ENCODE measurements at regions not wholly inside any gene's neighbourhood (a gene's known extent, or its start where the extent isn't known, plus 50 kb on each side); places are given as distances from the start of the nearest gene placed in this dataset.
"Not testable (repeated sequence)": the region's sequence is repeated elsewhere in the genome, so short reads cannot be mapped to it uniquely, and the experiment has no call there.

GRCh38 chr4:12471193-12471592 lies 1012.9 kb downstream of the RAB28 start:
- WGBS, 2 donors: 87% methylated on average over 2 of the region's 2 CpGs
- peaks cover 0 to 9% (median 0%) of the 10 kb centered on the region in 9 donors for H3K4me1 ChIP-seq
- no peaks in the 10 kb centered on the region for H3K27me3 ChIP-seq
- no peak overlapping the region for H3K4me3 ChIP-seq
- H3K9me3 ChIP-seq: no peaks in the 10 kb centered on the region
- DNase-seq (no peak), ATAC-seq (no peak)
- H3K27ac ChIP-seq: no peak overlapping the region
- no peaks in the 10 kb centered on the region for H3K36me3 ChIP-seq
- TF ChIP-seq CTCF (IDR thresholded peaks at IDR 0.05): no peak
- intact Hi-C loops (cut with DNase I): no loop called here

GRCh38 chr4:12461576-12461975 lies 1022.6 kb downstream of the RAB28 start:
- 82 to 86% methylated on average over 3 of the region's 5 CpGs for WGBS, 2 donors
- H3K27me3 ChIP-seq; DNase-seq; ATAC-seq; H3K27ac ChIP-seq; intact Hi-C loops (cut with DNase I); H3K4me1 ChIP-seq; H3K4me3 ChIP-seq; H3K9me3 ChIP-seq; H3K36me3 ChIP-seq: not testable (repeated sequence)

- 91 to 96% methylated on average over 3 of the region's 3 CpGs for WGBS, 2 donors
- H3K4me1 ChIP-seq: no peaks in the 10 kb centered on the region
- H3K36me3 ChIP-seq: no peaks in the 10 kb centered on the region
- H3K27ac ChIP-seq: no peak overlapping the region
- TF ChIP-seq CTCF (IDR thresholded peaks at IDR 0.05): no peak
- H3K27me3 ChIP-seq: no peaks in the 10 kb centered on the region
- peaks cover 0 to 4% (median 0%) of the 10 kb centered on the region in 11 donors for H3K9me3 ChIP-seq
- no peak overlapping the region for H3K4me3 ChIP-seq
- DNase-seq (no peak), ATAC-seq (no peak)
- intact Hi-C loops (cut with DNase I): no loop called here
Measured at GRCh38 chr4:12459126-12459525, 1025.0 kb downstream of the RAB28 start.

- Histone ChIP-seq H3K27me3 (no peaks in the 10 kb centered on the region), H3K9me3 (peaks cover 0 to 4% (median 0%) of the 10 kb centered on the region in 11 donors), H3K4me3 (no peak overlapping the region), H3K36me3 (no peaks in the 10 kb centered on the region), H3K4me1 (no peaks in the 10 kb centered on the region), H3K27ac (no peak overlapping the region)
- no peak for TF ChIP-seq CTCF (IDR thresholded peaks at IDR 0.05)
- 81 to 88% methylated on average over 2 of the region's 2 CpGs for WGBS, 2 donors
- DNase-seq (no peak), ATAC-seq (no peak)
- intact Hi-C loops (cut with DNase I): no loop called here
Measured at GRCh38 chr4:12458621-12459020, 1025.5 kb downstream of the RAB28 start.

GRCh38 chr4:12452291-12452690 lies 1023.6 kb upstream of the HS3ST1 start:
- H3K27ac ChIP-seq: no peak overlapping the region
- intact Hi-C loops (cut with DNase I): no loop called here
- 80% methylated on average over 3 of the region's 3 CpGs for WGBS, 2 donors
- DNase-seq: no peak
- TF ChIP-seq CTCF (IDR thresholded peaks at IDR 0.05): no peak
- H3K4me3 ChIP-seq: no peak overlapping the region
- ATAC-seq: no peak
- H3K36me3 ChIP-seq: no peaks in the 10 kb centered on the region
- no peaks in the 10 kb centered on the region for H3K4me1 ChIP-seq
- peaks cover 0 to 32% (median 12%) of the 10 kb centered on the region in 11 donors for H3K9me3 ChIP-seq
- H3K27me3 ChIP-seq: no peaks in the 10 kb centered on the region
